ENCODE measurements at regions not wholly inside any gene's neighbourhood (a gene's known extent, or its start where the extent isn't known, plus 50 kb on each side); places are given as distances from the start of the nearest gene placed in this dataset.

GRCh38 chr5:92380069-92380770 is 997.1 kb upstream of the ARRDC3 start:
- no peak for FAIRE-seq
- no peak overlapping the region for H2AFZ ChIP-seq (ENCODE audit: control insufficient read depth, low read depth, low read length)
- SMC1A ChIA-PET (ENCODE audit: uncharacterized antibody, unreplicated experiment): interaction anchor here (0.7 to 1.7 kb wide), 4 partner anchors 15 to 49 kb away, joined by 3 to 6 read pairs (median 3); no protein-coding TSS in a partner anchor
- H3K4me1 ChIP-seq (ENCODE audit: control insufficient read depth, insufficient read depth, low read length): no peaks in the 10 kb centered on the region
- RAD21 ChIA-PET (ENCODE audit: unreplicated experiment): interaction anchor here (2.3 kb wide), 1 partner anchor 22 kb away, joined by 7 read pairs; no protein-coding TSS in a partner anchor
- H3K79me2 ChIP-seq (ENCODE audit: control insufficient read depth, insufficient read depth, low read length): no peaks in the 10 kb centered on the region
- no peak overlapping the region for H3K9ac ChIP-seq (ENCODE audit: control insufficient read depth, insufficient read depth, low read length)
- H3K4me2 ChIP-seq (ENCODE audit: control insufficient read depth, insufficient read depth): no peak overlapping the region
- no peaks in the 10 kb centered on the region for H4K20me1 ChIP-seq (ENCODE audit: control insufficient read depth, insufficient read depth)
- H3K27ac ChIP-seq (ENCODE audit: control insufficient read depth, insufficient read depth): no peak overlapping the region
- POLR2A ChIA-PET: no interaction called here
- no peak for DNase-seq (ENCODE audit: low read depth, low spot score)
- in situ Hi-C loops (cut with MboI) (no loop called here), intact Hi-C loops (cut with micrococcal nuclease; ENCODE audit: unreplicated experiment) (no loop called here)
- no TSS peak for BruUV-seq (replicated peaks)
- no peaks in the 10 kb centered on the region for H3K9me3 ChIP-seq (replicated peaks; ENCODE audit: control insufficient read depth, insufficient read depth, low read length)
- 40% methylated on average over 1 of the region's 1 CpG for WGBS (ENCODE audit: insufficient coverage, insufficient replicate concordance, low lambda C conversion rate, missing lambda C conversion rate)
- no peaks in the 10 kb centered on the region for H3K27me3 ChIP-seq (replicated peaks in 1 of 2; ENCODE audit: control insufficient read depth in 2 of 2, insufficient read depth in 2 of 2, low read length in 1 of 2)
- H3K4me3 ChIP-seq: no peak overlapping the region
- H3K36me3 ChIP-seq (ENCODE audit: control insufficient read depth in 2 of 2, insufficient read depth in 2 of 2, low read length in 1 of 2): no peaks in the 10 kb centered on the region
- CTCF ChIA-PET: interaction anchor here (0.7 to 1.0 kb wide), 2 partner anchors 27 to 140 kb away, joined by 3 read pairs; no protein-coding TSS in a partner anchor
- no peak for ATAC-seq
- TF ChIP-seq SREBF1 (IDR thresholded peaks at IDR 0.05; ENCODE audit: low read length) (no peak), ASH2L (IDR thresholded peaks at IDR 0.05; ENCODE audit: borderline replicate concordance, low read depth) (no peak), JUND (IDR thresholded peaks at IDR 0.05; ENCODE audit: low read depth, low read length) (no peak), RFX5 (IDR thresholded peaks at IDR 0.05; ENCODE audit: low read depth, low read length) (no peak), ZNF592 (IDR thresholded peaks at IDR 0.05) (no peak), NKRF (conservative IDR thresholded peaks at IDR 0.05) (no peak), IKZF2 (IDR thresholded peaks at IDR 0.05) (no peak), CEBPZ (IDR thresholded peaks at IDR 0.05; ENCODE audit: low read depth, low read length) (no peak), MAX (IDR thresholded peaks at IDR 0.05; ENCODE audit: low read depth, low read length) (no peak), BHLHE40 (IDR thresholded peaks at IDR 0.05; ENCODE audit: borderline replicate concordance in 1 of 2, low read depth in 2 of 2, low read length in 1 of 2) (no peak), NBN (IDR thresholded peaks at IDR 0.05) (no peak), PML (IDR thresholded peaks at IDR 0.05; ENCODE audit: low read length) (no peak), ZNF207 (IDR thresholded peaks at IDR 0.05; ENCODE audit: borderline replicate concordance) (no peak)

All from GM12878 (cell line).